H9 (cell line): ENCODE measurements at regions not wholly inside any gene's neighbourhood (a gene's known extent, or its start where the extent isn't known, plus 50 kb on each side); places are given as distances from the start of the nearest gene placed in this dataset.

Experiments
- DNase-seq: peaks from one replicate; pipeline ENCODE4 v3.0.0-alpha.2; 2017
- H2AFZ ChIP-seq: one replicate; pipeline ENCODE4 v1.6.1; 2013; ENCODE audit warnings: mild to moderate bottlenecking, low read length, control low read depth, moderate library complexity
- H2AK5ac ChIP-seq: 2 replicates; pipeline ENCODE4 v1.6.1; 2013; ENCODE audit warnings: low read length, control low read depth, mixed read lengths; ENCODE audit not compliant: insufficient read length
- H2BK120ac ChIP-seq: one replicate; pipeline ENCODE4 v1.6.1; 2013; ENCODE audit warnings: low read depth, mild to moderate bottlenecking, low read length, control low read depth, inconsistent platforms; ENCODE audit not compliant: poor library complexity, severe bottlenecking
- H2BK12ac ChIP-seq: 2 replicates; pipeline ENCODE4 v1.6.1; 2013; ENCODE audit warnings: low read length, control low read depth, mixed read lengths, low read depth; ENCODE audit not compliant: insufficient read length
- H2BK15ac ChIP-seq: 2 replicates; pipeline ENCODE4 v1.6.1; 2013; ENCODE audit warnings: low read depth, low read length, control low read depth
- H2BK20ac ChIP-seq: one replicate; pipeline ENCODE4 v1.6.1; 2013; ENCODE audit warnings: low read depth, mild to moderate bottlenecking, low read length, control low read depth, inconsistent platforms; ENCODE audit not compliant: poor library complexity, severe bottlenecking
- H2BK5ac ChIP-seq: 2 replicates; pipeline ENCODE4 v1.6.1; 2013; ENCODE audit warnings: low read length, control low read depth, mixed read lengths; ENCODE audit not compliant: insufficient read length
- H3K14ac ChIP-seq: 2 replicates; pipeline ENCODE4 v1.6.1; 2013; ENCODE audit warnings: low read length, control low read depth; ENCODE audit not compliant: insufficient read depth
- H3K18ac ChIP-seq: 2 replicates; pipeline ENCODE4 v1.6.1; 2013; ENCODE audit warnings: low read depth, mild to moderate bottlenecking, mixed read lengths, low read length, control low read depth; ENCODE audit not compliant: insufficient read length
- H3K23ac ChIP-seq: 2 replicates; pipeline ENCODE4 v1.6.1; 2013; ENCODE audit warnings: low read length, control low read depth, mixed read lengths, low read depth; ENCODE audit not compliant: insufficient read length
- H3K23me2 ChIP-seq: 2 replicates; pipeline ENCODE4 v1.6.1; 2013; ENCODE audit warnings: low read depth, mild to moderate bottlenecking, mixed read lengths, low read length, control low read depth; ENCODE audit not compliant: insufficient read length, poor library complexity, severe bottlenecking
- H3K27ac ChIP-seq: 2 replicates; pipeline ENCODE4 v1.5.1; 2013; ENCODE audit warnings: low read length, control low read depth, mixed read lengths, low read depth; ENCODE audit not compliant: insufficient read length
- H3K27me3 ChIP-seq: 2 replicates; pipeline ENCODE4 v1.6.1; 2013; ENCODE audit warnings: low read length, control low read depth, inconsistent platforms; ENCODE audit not compliant: insufficient read depth
- H3K4ac ChIP-seq: 2 replicates; pipeline ENCODE4 v1.6.1; 2013; ENCODE audit warnings: low read depth, mild to moderate bottlenecking, control low read depth, inconsistent platforms, low read length, moderate library complexity
- H3K4me1 ChIP-seq: 2 replicates; pipeline ENCODE4 v1.6.1; 2013; ENCODE audit warnings: low read length, control low read depth, inconsistent platforms; ENCODE audit not compliant: insufficient read depth
- H3K4me2 ChIP-seq: 2 replicates; pipeline ENCODE4 v1.6.1; 2013; ENCODE audit warnings: low read length, control low read depth, mixed read lengths; ENCODE audit not compliant: insufficient read length, insufficient read depth
- H3K56ac ChIP-seq: 2 replicates; pipeline ENCODE4 v1.6.1; 2013; ENCODE audit warnings: low read depth, mild to moderate bottlenecking, mixed read lengths, low read length, control low read depth; ENCODE audit not compliant: insufficient read length
- H3K79me1 ChIP-seq: 2 replicates; pipeline ENCODE4 v1.6.1; 2013; ENCODE audit warnings: low read depth, mild to moderate bottlenecking, moderate library complexity, low read length, control low read depth, inconsistent platforms; ENCODE audit not compliant: insufficient read depth, poor library complexity, severe bottlenecking
- H3K79me2 ChIP-seq: 2 replicates; pipeline ENCODE4 v1.6.1; 2013; ENCODE audit warnings: low read length, control low read depth, inconsistent platforms; ENCODE audit not compliant: insufficient read depth
- H3K9ac ChIP-seq: 2 replicates; pipeline ENCODE4 v1.6.1; 2013; ENCODE audit warnings: low read length, control low read depth, mixed read lengths; ENCODE audit not compliant: insufficient read length; ENCODE audit errors: extremely low read depth
- H3K9me3 ChIP-seq: one replicate; pipeline ENCODE4 v1.6.1; 2013; ENCODE audit warnings: low read depth, low read length, inconsistent platforms; ENCODE audit not compliant: control insufficient read depth
- H3T11ph ChIP-seq: one replicate; pipeline ENCODE4 v1.6.1; 2013; ENCODE audit warnings: mild to moderate bottlenecking, low read length, control low read depth, inconsistent platforms
- H4K20me1 ChIP-seq: one replicate; pipeline ENCODE4 v1.6.1; 2013; ENCODE audit not compliant: control insufficient read depth, insufficient read length, insufficient read depth
- H4K5ac ChIP-seq: 2 replicates; pipeline ENCODE4 v1.6.1; 2013; ENCODE audit warnings: low read depth, mild to moderate bottlenecking, mixed read lengths, low read length, control low read depth; ENCODE audit not compliant: insufficient read length
- H4K8ac ChIP-seq: replicated peaks from 2 replicates; pipeline ENCODE4 v1.6.1; 2013; ENCODE audit warnings: low read length, control low read depth, mixed read lengths, low read depth; ENCODE audit not compliant: insufficient read length
- H4K91ac ChIP-seq: 2 replicates; pipeline ENCODE4 v1.6.1; 2013; ENCODE audit warnings: low read depth, mild to moderate bottlenecking, moderate library complexity, mixed read lengths, low read length, control low read depth; ENCODE audit not compliant: insufficient read length
- H3K27ac Mint-ChIP-seq, 3 experiments: 2 replicates in 2 of 3; 3 replicates in 1 of 3; pipeline ENCODE4 v1.8.0; 2020 to 2021; ENCODE audit warnings: mixed read lengths in 3 of 3, mild to moderate bottlenecking in 1 of 3, moderate library complexity in 1 of 3
- H3K27me3 Mint-ChIP-seq: 2 replicates; pipeline ENCODE4 v1.8.0; 2021; ENCODE audit warnings: low read depth, mild to moderate bottlenecking, moderate library complexity, mixed read lengths
- H3K36me3 Mint-ChIP-seq, 3 experiments: 2 replicates in 2 of 3; 3 replicates in 1 of 3; pipeline ENCODE4 v1.8.0; 2020 to 2021; ENCODE audit warnings: low read depth in 3 of 3, mixed read lengths in 3 of 3; ENCODE audit not compliant: insufficient read depth in 1 of 3
- H3K4me1 Mint-ChIP-seq, 2 experiments: 2 replicates each; pipeline ENCODE4 v1.8.0; 2020; ENCODE audit warnings: mixed read lengths in 2 of 2
- H3K4me3 Mint-ChIP-seq, 2 experiments: 2 replicates in 1 of 2; 3 replicates in 1 of 2; pipeline ENCODE4 v1.8.0; 2020 to 2021; ENCODE audit warnings: mild to moderate bottlenecking in 2 of 2, mixed read lengths in 2 of 2, moderate library complexity in 1 of 2
- H3K9me3 Mint-ChIP-seq, 2 experiments: 2 replicates in 1 of 2; 3 replicates in 1 of 2; pipeline ENCODE4 v1.8.0; 2020; ENCODE audit warnings: mild to moderate bottlenecking in 2 of 2, mixed read lengths in 2 of 2, moderate library complexity in 1 of 2
- WGBS: extraction: QIAGEN DNeasy Blood & Tissue Kit; methylation state at CpG from one replicate; pipeline ENCODE4 v1.1.7; 2013; ENCODE audit warnings: missing lambda C conversion rate, low lambda C conversion rate, mixed read lengths; ENCODE audit not compliant: insufficient read length; ENCODE audit errors: extremely low coverage; 5-methylcytosine and 5-hydroxymethylcytosine counted together
- TF ChIP-seq, protein P1 (sequence below): fragments of 200-600 bp; sonication (generic); conservative IDR thresholded peaks from 3 replicates; pipeline ENCODE4 v1.8.0; 2021; ENCODE audit warnings: antibody characterized with exemption, mild to moderate bottlenecking

DNA sequence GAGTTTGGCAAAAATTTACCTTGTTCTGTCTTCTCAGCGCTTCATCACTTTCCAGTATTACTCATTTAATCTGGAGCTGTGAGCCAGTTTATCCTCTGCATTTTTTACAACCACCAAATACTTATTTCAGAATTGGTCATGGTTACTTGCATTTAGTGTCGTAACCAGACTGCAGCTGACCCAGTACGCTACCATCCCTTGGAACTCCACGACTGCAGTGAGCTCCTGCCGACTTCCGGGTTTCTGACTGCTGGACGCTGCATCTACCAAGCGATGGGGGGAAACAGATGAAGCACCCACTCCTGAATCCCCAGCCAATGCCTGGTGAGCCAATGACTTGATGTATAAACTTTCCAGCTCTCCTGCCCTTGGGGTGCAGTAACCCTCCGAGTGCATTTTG lies 174.4 kb upstream of the PRLR start:
- Histone ChIP-seq H2AK5ac (no peak overlapping the region), H3K56ac (no peak overlapping the region), H3K23ac (no peak overlapping the region), H3T11ph (no peak overlapping the region), H2BK15ac (no peak overlapping the region), H3K27ac (no peak overlapping the region), H2BK5ac (no peak overlapping the region), H3K4me2 (no peak overlapping the region), H3K14ac (no peak overlapping the region), H3K23me2 (no peaks in the 10 kb centered on the region), H4K5ac (no peak overlapping the region), H3K79me1 (no peaks in the 10 kb centered on the region), H3K4me1 (no peaks in the 10 kb centered on the region), H2AFZ (no peak overlapping the region), H4K8ac (no peak overlapping the region), H3K18ac (no peak overlapping the region), H3K27me3 (no peaks in the 10 kb centered on the region), H2BK120ac (no peak overlapping the region), H3K9me3 (no peaks in the 10 kb centered on the region), H3K4ac (no peak overlapping the region), H4K91ac (no peak overlapping the region), H3K79me2 (no peaks in the 10 kb centered on the region), H2BK12ac (no peak overlapping the region), H4K20me1 (no peaks in the 10 kb centered on the region), H3K9ac (no peak overlapping the region), H2BK20ac (no peak overlapping the region)
- Mint-ChIP-seq H3K4me1 (no peaks in the 10 kb centered on the region), H3K9me3 (peaks cover 3 to 5% of the 10 kb centered on the region in 2 experiments; a peak in 2 of 5 replicates), H3K27me3 (no peaks in the 10 kb centered on the region), H3K27ac (no peak overlapping the region), H3K4me3 (no peak overlapping the region), H3K36me3 (no peaks in the 10 kb centered on the region; a peak in 1 of 7 replicates)
- WGBS, result no CpG with 5 or more reads among the region's 9 CpGs
- DNase-seq, result no peak
- TF ChIP-seq, protein P1, sequence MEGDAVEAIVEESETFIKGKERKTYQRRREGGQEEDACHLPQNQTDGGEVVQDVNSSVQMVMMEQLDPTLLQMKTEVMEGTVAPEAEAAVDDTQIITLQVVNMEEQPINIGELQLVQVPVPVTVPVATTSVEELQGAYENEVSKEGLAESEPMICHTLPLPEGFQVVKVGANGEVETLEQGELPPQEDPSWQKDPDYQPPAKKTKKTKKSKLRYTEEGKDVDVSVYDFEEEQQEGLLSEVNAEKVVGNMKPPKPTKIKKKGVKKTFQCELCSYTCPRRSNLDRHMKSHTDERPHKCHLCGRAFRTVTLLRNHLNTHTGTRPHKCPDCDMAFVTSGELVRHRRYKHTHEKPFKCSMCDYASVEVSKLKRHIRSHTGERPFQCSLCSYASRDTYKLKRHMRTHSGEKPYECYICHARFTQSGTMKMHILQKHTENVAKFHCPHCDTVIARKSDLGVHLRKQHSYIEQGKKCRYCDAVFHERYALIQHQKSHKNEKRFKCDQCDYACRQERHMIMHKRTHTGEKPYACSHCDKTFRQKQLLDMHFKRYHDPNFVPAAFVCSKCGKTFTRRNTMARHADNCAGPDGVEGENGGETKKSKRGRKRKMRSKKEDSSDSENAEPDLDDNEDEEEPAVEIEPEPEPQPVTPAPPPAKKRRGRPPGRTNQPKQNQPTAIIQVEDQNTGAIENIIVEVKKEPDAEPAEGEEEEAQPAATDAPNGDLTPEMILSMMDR, result no peak
